Loucy (cell line): ENCODE measurements at regions not wholly inside any gene's neighbourhood (a gene's known extent, or its start where the extent isn't known, plus 50 kb on each side); places are given as distances from the start of the nearest gene placed in this dataset.

Experiments used
- H2AFZ ChIP-seq: fragments of 200-600 bp; sonication (generic); 2 replicates; pipeline ENCODE4 v1.6.0; 2016; ENCODE audit warnings: antibody characterized with exemption, mild to moderate bottlenecking, low read length, moderate library complexity
- H3F3A ChIP-seq: fragments of 200-600 bp; 2 replicates; pipeline ENCODE4 v1.6.0; 2016; ENCODE audit warnings: antibody characterized with exemption, low read depth, mild to moderate bottlenecking
- H3K27me3 ChIP-seq: fragments of 200-600 bp; sonication (generic); 2 replicates; pipeline ENCODE4 v1.6.1; 2014; ENCODE audit warnings: low read length, mild to moderate bottlenecking; ENCODE audit not compliant: insufficient read depth, poor library complexity, severe bottlenecking
- H3K36me3 ChIP-seq: fragments of 200-600 bp; sonication (generic); 2 replicates; pipeline ENCODE4 v1.6.1; 2016; ENCODE audit warnings: low read length; ENCODE audit not compliant: insufficient read depth
- H3K4me1 ChIP-seq: fragments of 200-600 bp; sonication (generic); 2 replicates; pipeline ENCODE4 v1.5.1; 2014; ENCODE audit warnings: low read length, mild to moderate bottlenecking; ENCODE audit not compliant: insufficient read depth, poor library complexity, severe bottlenecking
- H3K4me2 ChIP-seq: fragments of 200-600 bp; sonication (generic); 2 replicates; pipeline ENCODE4 v1.6.0; 2014; ENCODE audit warnings: antibody characterized with exemption, low read length, low read depth, mild to moderate bottlenecking; ENCODE audit not compliant: poor library complexity, severe bottlenecking
- H3K4me3 ChIP-seq: fragments of 200-600 bp; sonication (generic); 2 replicates; pipeline ENCODE4 v1.5.1; 2014; ENCODE audit warnings: low read length, mild to moderate bottlenecking, mixed read lengths; ENCODE audit not compliant: poor library complexity, severe bottlenecking
- H3K79me2 ChIP-seq: fragments of 200-600 bp; sonication (generic); 2 replicates; pipeline ENCODE4 v1.6.1; 2014; ENCODE audit warnings: low read length; ENCODE audit not compliant: insufficient read depth
- H3K9ac ChIP-seq: fragments of 200-600 bp; sonication (generic); 2 replicates; pipeline ENCODE4 v1.6.0; 2014; ENCODE audit warnings: mild to moderate bottlenecking, low read depth, low read length, moderate library complexity; ENCODE audit not compliant: poor library complexity, severe bottlenecking
- H3K9me2 ChIP-seq: fragments of 200-600 bp; sonication (generic); replicated peaks from 2 replicates; pipeline ENCODE4 v1.6.1; 2016; ENCODE audit warnings: low read depth, low read length, mixed read lengths
- H3K9me3 ChIP-seq: fragments of 200-600 bp; sonication (generic); 2 replicates; pipeline ENCODE4 v1.6.1; 2014; ENCODE audit warnings: mild to moderate bottlenecking, antibody characterized with exemption, low read length, low read depth; ENCODE audit not compliant: insufficient read depth
- H4K20me1 ChIP-seq: fragments of 200-600 bp; sonication (generic); 2 replicates; pipeline ENCODE4 v1.6.0; 2014; ENCODE audit warnings: antibody characterized with exemption, low read length, mild to moderate bottlenecking; ENCODE audit not compliant: insufficient read depth, poor library complexity, severe bottlenecking
- CTCF ChIP-seq: fragments of 200-600 bp; sonication (generic); conservative IDR thresholded peaks from 2 replicates; pipeline ENCODE4 v1.5.1; 2014; ENCODE audit warnings: mild to moderate bottlenecking, antibody characterized with exemption, low read length
- EZH2phosphoT487 ChIP-seq: fragments of 200-600 bp; IDR thresholded peaks from 2 replicates; pipeline ENCODE4 v1.6.1; 2018; ENCODE audit warnings: antibody characterized with exemption, mild to moderate bottlenecking, moderate library complexity, borderline replicate concordance

GRCh38 chr1:2877391-2877790 lies 75.9 kb upstream of the TTC34 start:
- no peak for TF ChIP-seq CTCF
- no peak for TF ChIP-seq EZH2phosphoT487

GRCh38 chr1:2878591-2878990 lies 77.1 kb upstream of the TTC34 start:
- H3K27me3 ChIP-seq = no peaks in the 10 kb centered on the region
- no peak overlapping the region for H3K9ac ChIP-seq
- H3F3A ChIP-seq = no peaks in the 10 kb centered on the region
- no peak overlapping the region for H2AFZ ChIP-seq
- H3K79me2 ChIP-seq = no peaks in the 10 kb centered on the region
- no peak overlapping the region for H3K4me3 ChIP-seq
- TF ChIP-seq CTCF (no peak), EZH2phosphoT487 (no peak)
- H3K36me3 ChIP-seq = no peaks in the 10 kb centered on the region
- no peak overlapping the region for H3K4me2 ChIP-seq
- H3K9me2 ChIP-seq = no peaks in the 10 kb centered on the region
- H4K20me1 ChIP-seq = no peaks in the 10 kb centered on the region
- no peaks in the 10 kb centered on the region for H3K4me1 ChIP-seq
- no peaks in the 10 kb centered on the region for H3K9me3 ChIP-seq

More at GRCh38 chr1:2877391-2877790, 75.9 kb upstream of the TTC34 start:
- Histone ChIP-seq H3K9me3 (no peaks in the 10 kb centered on the region), H3K36me3 (no peaks in the 10 kb centered on the region), H3K9ac (no peak overlapping the region), H3K79me2 (no peaks in the 10 kb centered on the region), H4K20me1 (no peaks in the 10 kb centered on the region), H3K4me2 (no peak overlapping the region), H3F3A (no peaks in the 10 kb centered on the region), H2AFZ (no peak overlapping the region), H3K4me1 (no peaks in the 10 kb centered on the region), H3K9me2 (no peaks in the 10 kb centered on the region), H3K4me3 (no peak overlapping the region), H3K27me3 (no peaks in the 10 kb centered on the region)

DNA sequence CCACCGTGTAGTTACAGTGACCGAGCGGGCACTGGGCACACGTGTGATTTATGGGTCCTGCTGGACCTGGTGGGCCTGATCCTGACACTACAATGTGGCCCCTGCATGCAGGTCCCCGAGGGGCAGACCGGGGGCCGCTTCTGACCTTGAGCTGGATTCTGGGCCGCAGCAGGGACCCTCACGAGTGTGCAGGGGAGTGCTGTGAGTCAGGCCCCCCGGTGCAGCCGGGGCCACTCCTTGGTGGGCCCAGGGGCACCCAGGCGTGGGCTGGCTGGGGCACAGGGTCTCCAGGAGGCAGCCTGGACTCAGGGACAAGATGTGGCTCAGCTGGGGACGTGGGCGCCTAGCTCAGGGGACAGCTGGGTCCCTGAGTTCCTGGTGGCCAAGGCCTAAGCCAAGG lies 77.5 kb upstream of the TTC34 start:
- no peaks in the 10 kb centered on the region for H4K20me1 ChIP-seq
- no peaks in the 10 kb centered on the region for H3K9me3 ChIP-seq
- no peak overlapping the region for H3K4me2 ChIP-seq
- no peaks in the 10 kb centered on the region for H3K9me2 ChIP-seq
- H2AFZ ChIP-seq = no peak overlapping the region
- H3K27me3 ChIP-seq = no peaks in the 10 kb centered on the region
- no peak overlapping the region for H3K4me3 ChIP-seq
- no peaks in the 10 kb centered on the region for H3K36me3 ChIP-seq
- no peak overlapping the region for H3K9ac ChIP-seq
- H3K79me2 ChIP-seq = no peaks in the 10 kb centered on the region
- no peak for TF ChIP-seq CTCF
- TF ChIP-seq EZH2phosphoT487 = no peak
- no peaks in the 10 kb centered on the region for H3K4me1 ChIP-seq
- no peaks in the 10 kb centered on the region for H3F3A ChIP-seq
